ENCODE measurements at regions not wholly inside any gene's neighbourhood (a gene's known extent, or its start where the extent isn't known, plus 50 kb on each side); places are given as distances from the start of the nearest gene placed in this dataset.

DNA sequence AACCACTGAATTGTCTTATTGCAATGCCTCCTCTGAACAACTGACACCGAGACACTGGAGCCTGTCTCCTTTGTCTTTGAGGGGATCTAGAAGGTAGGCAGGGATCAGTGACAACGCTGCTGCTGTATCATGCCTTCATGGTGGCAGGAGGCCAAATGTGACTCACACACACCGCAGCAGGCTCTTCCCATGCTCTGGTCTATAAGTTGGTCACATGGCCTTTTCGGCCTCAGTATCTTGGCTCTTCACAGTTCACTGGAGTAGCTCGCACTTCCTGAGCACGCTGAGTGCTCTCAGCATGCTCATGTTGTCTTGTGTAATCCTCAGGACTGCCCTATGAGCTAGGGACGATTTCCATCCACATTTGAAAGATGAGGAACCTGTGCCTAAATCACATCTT, 167.4 kb upstream of the PCSK2 start:
- TF ChIP-seq, protein P1, sequence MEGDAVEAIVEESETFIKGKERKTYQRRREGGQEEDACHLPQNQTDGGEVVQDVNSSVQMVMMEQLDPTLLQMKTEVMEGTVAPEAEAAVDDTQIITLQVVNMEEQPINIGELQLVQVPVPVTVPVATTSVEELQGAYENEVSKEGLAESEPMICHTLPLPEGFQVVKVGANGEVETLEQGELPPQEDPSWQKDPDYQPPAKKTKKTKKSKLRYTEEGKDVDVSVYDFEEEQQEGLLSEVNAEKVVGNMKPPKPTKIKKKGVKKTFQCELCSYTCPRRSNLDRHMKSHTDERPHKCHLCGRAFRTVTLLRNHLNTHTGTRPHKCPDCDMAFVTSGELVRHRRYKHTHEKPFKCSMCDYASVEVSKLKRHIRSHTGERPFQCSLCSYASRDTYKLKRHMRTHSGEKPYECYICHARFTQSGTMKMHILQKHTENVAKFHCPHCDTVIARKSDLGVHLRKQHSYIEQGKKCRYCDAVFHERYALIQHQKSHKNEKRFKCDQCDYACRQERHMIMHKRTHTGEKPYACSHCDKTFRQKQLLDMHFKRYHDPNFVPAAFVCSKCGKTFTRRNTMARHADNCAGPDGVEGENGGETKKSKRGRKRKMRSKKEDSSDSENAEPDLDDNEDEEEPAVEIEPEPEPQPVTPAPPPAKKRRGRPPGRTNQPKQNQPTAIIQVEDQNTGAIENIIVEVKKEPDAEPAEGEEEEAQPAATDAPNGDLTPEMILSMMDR (conservative IDR thresholded peaks at IDR 0.05) = no peak
- TF ChIP-seq ZFX (IDR thresholded peaks at IDR 0.05) = no peak
